ENCODE measurements at regions not wholly inside any gene's neighbourhood (a gene's known extent, or its start where the extent isn't known, plus 50 kb on each side); places are given as distances from the start of the nearest gene placed in this dataset.
"Not testable (repeated sequence)": the region's sequence is repeated elsewhere in the genome, so short reads cannot be mapped to it uniquely, and the experiment has no call there.

- DNase-seq = no peak
Observed at GRCh38 chr10:78465431-78465830, 431.8 kb downstream of the RPS24 start.

DNA sequence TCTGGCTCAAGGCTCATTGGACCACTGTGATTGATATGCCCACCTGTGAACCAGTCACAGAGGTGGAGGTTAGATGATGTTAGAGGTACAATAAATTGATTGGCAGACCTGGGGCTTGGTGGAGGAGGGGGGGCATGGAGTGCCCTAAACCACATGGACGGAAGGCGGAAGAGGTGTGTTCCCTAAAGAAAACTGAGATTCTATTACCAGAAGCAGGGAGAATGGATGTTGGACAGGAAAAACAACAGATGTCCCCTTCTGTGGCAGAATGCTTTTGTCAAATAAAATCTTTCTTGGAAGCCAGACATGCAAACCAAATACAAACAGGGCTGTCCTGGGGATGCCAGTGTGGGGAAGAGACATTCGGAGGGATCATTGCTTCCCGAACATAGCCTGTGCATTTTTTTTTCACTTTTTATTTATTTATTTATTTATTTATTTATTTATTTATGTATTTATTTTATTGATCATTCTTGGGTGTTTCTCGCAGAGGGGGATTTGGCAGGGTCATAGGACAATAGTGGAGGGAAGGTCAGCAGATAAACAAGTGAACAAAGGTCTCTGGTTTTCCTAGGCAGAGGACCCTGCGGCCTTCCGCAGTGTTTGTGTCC lies 433.9 kb downstream of the RPS24 start:
- DNase-seq = no peak

GRCh38 chr10:78468731-78469130 lies 435.1 kb downstream of the RPS24 start:
- not testable (repeated sequence) for DNase-seq

DNA sequence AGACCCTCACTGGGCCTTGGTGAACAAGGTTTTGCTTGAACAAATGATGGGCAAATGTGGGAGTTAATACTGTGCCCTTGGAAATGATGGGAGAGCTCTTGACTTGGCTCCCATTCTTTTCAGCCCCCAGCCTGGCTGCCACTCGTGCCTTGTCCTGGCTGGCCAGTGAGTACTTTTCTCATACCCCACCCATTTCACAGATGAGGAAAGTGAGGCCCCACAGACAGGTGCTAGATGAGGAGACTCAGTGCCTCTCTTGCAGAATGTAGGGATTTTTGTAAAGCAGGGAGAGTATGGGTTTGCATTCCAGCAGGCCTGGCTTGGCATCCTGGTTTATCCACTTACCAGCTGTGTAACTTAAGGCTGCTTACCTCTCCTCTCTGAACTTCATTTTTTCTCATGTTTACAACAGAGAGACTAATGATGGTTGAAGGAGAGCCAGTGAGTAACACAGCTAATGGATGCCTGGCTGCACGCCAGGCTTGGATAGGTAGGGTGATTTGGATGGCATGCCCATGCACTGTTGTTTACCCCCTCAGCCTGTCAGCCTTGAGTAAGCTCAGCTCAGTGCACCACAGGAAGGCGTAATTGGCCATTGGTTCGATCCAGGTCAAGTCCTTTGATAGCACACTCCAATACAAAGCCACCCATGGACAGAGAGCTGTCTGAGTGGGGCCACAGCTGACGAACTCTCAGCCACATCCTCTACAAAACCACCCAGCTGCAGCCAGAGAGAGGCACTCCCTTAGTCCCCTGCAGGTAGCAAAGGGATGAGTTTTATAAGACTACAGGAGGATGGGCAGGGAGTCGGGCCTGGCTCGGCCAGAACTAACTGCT lies 436.8 kb downstream of the RPS24 start:
- no peak for DNase-seq

DNA sequence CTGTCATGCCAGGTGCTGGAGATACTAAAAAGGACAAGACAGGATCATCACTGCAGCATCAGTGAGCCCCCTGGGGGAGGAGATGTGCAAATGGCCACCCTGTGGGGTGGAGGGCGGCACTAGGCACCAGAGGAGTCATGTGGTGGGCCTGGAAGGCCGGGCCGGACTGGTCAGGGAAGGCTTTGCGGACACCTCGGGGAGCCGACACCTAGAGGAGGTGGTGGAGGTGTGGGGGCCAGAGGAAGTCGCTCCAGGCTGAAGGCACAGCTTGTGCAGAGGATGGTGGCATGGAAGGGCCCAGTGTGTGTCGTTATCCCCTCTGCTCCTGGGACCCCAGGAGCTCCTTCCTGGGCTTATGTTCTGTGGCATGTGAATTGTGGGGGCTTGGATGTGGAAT lies 437.7 kb downstream of the RPS24 start:
- no peak for DNase-seq

DNA sequence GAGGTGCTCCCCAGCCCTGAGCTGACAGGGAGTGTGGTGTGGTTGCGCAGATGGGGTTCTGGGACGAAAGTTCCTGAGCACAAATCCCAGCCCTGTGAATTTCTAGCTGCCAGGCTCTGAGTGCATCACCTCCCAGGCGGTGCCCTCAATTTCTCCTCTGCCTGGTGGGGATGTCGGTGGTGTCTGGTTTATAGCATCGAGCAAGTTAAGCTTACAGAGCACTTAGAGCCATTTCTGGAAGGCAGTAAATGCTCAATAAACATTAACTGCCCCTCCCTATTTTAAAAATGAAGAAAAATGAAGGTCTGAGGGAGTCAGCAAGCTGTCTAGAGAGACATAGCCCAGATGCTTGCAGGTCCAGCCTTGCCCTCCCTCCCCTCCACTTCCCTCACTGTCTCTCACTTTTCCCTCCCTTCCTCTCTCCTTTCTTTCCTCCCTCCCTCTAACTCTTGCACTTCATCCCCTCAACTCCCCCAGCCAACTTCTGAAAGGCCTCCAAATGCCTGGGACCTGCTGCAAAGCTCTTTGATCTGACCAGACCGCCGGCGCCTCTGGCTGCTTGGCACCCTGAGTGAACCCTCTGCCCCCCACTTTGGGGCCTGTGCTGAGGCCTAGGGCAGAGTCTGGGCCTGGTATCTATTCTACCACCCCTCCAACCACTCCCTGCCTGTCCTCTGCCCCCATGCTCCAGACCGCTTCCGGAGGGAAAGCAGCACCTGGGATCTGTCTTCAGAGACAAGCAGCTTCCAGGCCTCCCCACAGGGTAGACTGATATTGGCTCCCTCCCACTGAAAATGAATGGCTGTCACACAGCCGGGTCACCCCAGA lies 438.3 kb downstream of the RPS24 start:
- no peak for DNase-seq

GRCh38 chr10:78472551-78472890 lies 438.9 kb downstream of the RPS24 start:
- no peak for DNase-seq

DNA sequence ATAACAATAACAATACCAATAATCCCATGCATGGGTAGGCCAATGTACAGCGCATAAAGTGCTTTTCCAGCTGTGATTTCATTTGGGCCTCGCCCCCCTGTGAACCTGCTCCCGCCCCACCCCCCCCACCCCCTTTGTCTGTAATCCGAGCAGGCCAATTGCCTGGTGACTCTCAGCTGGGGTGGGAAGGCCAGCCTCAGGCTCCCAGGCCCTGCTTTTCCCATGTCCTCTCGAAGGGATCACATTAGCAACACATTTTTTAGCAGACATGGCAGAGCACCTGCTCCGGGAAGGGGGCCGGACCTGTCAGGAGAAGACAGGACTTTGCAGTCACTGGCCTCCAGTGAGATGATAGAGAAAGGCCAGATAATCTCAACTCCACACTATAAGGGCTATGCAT lies 439.3 kb downstream of the RPS24 start:
- DNase-seq = no peak

DNA sequence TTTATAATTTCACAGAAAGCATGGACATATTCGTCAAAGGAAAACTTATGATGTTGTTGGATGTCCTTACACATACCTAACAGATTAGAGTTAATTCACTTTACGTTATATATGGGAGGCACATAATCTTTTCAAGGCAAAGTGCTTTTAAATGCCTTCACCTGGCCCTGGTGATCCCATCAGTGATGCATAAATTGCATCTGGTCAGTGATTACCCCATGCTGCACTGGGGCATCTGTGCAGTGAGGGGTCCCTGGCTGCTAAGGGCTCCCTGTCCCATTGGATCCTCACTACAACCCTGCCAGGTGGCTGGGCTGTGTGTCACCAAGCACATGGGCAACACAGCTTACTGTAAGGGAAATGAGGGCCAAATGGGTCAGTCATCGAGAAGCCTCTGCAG lies 441.1 kb downstream of the RPS24 start:
- no peak for DNase-seq

DNA sequence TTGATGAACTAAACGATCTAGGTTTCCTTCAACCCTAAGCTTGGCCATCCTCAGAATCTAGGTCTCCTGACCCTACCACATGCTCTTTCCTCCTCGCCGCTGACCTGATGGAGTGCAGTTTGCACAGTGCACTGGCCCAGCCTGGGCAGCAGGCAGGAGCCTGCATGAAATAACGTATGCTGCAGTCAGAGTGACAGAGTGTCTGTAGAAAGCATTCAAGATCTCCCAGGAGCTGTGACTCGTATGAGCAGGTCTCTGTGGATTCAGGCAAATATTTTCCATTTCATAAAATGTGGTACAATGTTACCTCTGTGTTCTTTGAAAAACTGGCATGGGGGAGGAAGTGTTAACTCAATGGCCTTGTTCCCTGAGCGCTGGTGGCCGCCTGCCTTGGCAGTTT lies 441.8 kb downstream of the RPS24 start:
- no peak for DNase-seq

GRCh38 chr10:78476156-78476555 lies 442.5 kb downstream of the RPS24 start:
- DNase-seq = no peak

DNA sequence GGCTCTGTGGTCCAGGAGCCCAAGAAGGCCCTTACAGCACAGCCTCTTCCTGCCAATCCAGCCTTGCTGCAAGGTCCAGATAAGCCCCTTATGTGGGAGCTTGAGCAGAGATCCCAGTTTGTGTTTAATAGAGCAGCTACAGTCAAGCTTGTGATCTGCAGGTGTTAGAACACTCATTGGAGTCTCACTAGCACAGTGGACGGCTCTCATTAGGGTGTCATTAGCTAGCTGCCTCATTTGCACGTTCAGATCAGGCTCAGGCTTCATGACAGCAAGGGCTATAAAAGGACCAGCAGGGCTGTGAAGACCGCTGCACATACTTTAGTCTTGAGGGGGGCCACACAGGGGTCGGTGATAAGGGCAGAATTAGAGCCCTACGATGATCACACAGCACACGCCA lies 443.2 kb downstream of the RPS24 start:
- no peak for DNase-seq

- no peak for DNase-seq
Observed at GRCh38 chr10:78478919-78479318, 445.3 kb downstream of the RPS24 start.

DNA sequence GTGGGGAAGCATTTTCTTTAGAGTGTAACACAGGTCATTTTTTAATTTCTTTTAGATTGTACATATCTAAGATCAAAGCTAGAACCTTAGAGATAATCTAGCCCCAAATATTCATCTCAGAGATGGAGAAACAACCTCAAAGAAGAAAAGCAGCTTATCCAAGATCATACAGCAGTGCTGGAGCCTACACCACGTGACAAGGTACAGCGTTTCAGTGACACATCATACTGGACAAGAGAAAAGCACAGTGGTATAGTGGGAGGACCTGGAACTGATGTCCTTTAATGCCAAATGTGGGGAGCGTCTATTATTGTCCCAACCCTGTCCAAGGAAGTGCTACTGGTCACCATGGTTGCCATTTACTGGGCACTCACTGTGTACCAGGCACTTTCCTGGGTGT lies 445.8 kb downstream of the RPS24 start:
- no peak for DNase-seq

DNA sequence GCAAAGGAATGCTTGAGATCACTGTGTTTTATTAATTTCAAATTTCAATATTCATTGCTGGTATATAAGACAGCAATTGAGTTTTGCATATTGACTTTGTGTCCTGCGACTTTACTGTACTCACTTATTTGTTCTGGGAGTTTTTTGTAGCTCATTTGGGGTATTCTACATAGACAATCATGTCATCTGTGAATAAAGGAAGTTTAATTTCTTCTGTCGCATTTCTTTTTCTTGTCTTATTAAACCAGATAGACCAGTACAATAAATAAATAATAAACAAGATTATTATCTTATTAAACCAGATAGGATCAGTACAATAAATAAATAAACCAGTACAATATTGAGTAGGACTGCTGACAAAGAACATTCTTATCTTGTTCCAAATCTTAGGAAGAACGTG lies 448.2 kb downstream of the RPS24 start:
- DNase-seq = no peak

- no peak for DNase-seq
Observed at GRCh38 chr10:78483641-78484040, 450.0 kb downstream of the RPS24 start.

- DNase-seq = no peak
Observed at GRCh38 chr10:78489034-78489433, 455.4 kb downstream of the RPS24 start.

- DNase-seq = no peak
Observed at GRCh38 chr10:78491812-78492211, 458.1 kb downstream of the RPS24 start.

DNA sequence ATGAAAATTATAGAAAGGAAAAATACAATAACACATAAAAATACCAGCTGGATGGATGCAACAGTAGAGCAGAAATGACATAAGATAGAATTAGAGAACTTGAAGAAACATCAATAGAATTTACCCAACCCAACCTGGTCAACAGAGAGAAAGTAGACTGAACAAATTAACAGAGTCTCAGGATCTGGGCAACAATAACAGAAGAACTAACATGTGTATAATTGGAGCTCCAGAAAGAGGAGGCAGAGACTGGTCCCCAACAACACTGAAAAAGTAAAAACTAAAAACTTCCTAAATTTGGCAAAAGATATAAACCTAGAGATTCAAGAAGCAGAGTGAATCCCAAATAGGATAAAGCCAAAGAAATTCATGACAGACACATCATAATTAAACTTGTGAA lies 458.8 kb downstream of the RPS24 start:
- no peak for DNase-seq

DNA sequence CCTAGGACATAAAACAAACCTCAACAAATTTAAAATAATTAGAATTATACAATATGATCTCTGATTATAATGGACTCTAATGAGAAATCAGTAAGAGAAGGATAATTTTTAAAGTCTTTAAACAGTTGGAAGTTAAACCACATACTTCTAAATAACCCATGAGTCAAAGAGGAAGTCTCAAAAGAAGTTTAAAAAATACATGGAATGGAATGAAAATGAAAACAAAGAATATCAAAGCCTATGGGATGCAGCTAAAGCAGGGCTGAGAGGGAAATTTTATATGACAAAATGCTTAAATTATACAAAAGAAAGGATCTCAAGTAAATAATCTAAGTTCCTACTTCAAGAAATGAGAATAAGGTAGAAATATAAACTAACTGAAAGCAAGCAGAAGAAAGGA lies 460.5 kb downstream of the RPS24 start:
- DNase-seq = no peak

DNA sequence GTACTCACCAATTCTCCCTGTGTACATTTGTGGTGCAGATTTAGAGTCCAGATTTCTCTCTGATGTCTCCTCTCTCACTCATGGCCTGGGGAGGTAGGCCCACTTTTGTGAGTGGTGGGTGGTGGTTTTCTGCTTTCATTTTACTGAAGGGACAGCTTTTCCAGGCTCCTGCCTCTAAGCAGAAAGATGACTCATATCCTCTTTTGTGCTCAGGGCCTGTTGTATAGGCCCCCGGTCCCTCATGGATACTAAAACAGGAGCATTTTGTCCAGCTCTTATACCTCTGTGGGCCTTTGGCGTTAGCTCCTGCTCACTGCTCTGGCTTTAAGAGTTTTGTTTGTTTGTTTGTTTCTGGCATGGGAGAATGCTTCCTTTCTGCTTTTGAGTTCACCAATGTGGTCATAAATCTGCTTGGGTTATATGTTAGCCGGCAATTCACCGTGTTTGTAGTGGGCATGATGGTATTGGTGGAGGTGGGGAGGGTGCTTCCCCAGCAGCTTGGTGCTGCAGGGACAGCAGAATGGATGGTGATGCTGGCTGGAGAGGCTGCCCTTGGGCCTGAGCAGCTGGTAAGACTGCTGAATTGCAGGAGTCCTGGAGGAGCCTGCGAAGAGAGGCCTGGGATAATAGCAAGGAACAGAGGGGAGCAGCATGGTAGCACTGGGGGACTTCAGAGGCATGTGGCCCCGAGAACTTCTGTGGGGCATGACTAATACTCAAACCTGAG lies 468.7 kb downstream of the RPS24 start:
- no peak for DNase-seq

DNA sequence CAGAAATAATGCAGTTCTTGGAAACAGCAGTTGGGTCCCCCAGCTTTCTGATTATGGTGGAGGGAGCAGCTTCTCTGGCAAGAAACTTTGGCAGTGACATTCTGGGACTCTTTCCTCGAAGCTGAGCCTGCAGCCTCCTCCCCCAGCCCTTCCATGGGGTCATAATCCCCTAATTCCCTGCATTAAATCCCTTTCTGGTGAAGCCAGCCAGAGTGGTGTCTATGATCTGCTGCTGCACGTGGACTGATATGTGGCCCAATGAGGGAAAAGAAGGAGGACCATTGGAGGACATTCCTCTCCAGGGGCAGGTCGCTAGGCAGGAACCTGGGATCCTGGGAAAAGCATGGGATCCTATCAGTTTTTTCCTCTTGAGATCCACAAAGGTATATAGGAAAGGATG lies 470.5 kb downstream of the RPS24 start:
- no peak for DNase-seq

GRCh38 chr10:78505657-78506056 lies 472.0 kb downstream of the RPS24 start:
- DNase-seq = no peak

All from activated CD4-positive, alpha-beta T cell treated with anti-CD3 and anti-CD28 coated beads for 1 hour (primary cell).